Right kidney (tissue), 1 donor: ENCODE measurements at regions not wholly inside any gene's neighbourhood (a gene's known extent, or its start where the extent isn't known, plus 50 kb on each side); places are given as distances from the start of the nearest gene placed in this dataset.
"Not testable (repeated sequence)": the region's sequence is repeated elsewhere in the genome, so short reads cannot be mapped to it uniquely, and the experiment has no call there.

Experiments used
- DNase-seq: peaks from one replicate; pipeline ENCODE4 v3.0.0-alpha.2; 2016

- not testable (repeated sequence) for DNase-seq
These were observed 87.8 kb downstream of the TENT5D start for GRCh38 chrX:80508083-80508482.

- no peak for DNase-seq
These were observed 91.9 kb downstream of the TENT5D start for GRCh38 chrX:80511969-80512760.

GRCh38 chrX:80512924-80513323, 92.7 kb downstream of the TENT5D start:
- DNase-seq, result no peak

GRCh38 chrX:80513625-80514024, 93.4 kb downstream of the TENT5D start:
- no peak for DNase-seq

GRCh38 chrX:80537096-80537495, 116.8 kb downstream of the TENT5D start:
- DNase-seq, result no peak

GRCh38 chrX:80550722-80551121, 130.5 kb downstream of the TENT5D start:
- DNase-seq, result no peak

- DNase-seq, result no peak
These were observed 135.9 kb downstream of the TENT5D start for GRCh38 chrX:80556148-80556547.

- no peak for DNase-seq
These were observed 152.4 kb downstream of the TENT5D start for GRCh38 chrX:80572636-80573035.

GRCh38 chrX:80573275-80573674, 153.0 kb downstream of the TENT5D start:
- no peak for DNase-seq

- not testable (repeated sequence) for DNase-seq
These were observed 154.3 kb downstream of the TENT5D start for GRCh38 chrX:80574486-80575086.

- no peak for DNase-seq
These were observed 156.0 kb downstream of the TENT5D start for GRCh38 chrX:80576267-80576666.

GRCh38 chrX:80576806-80577533, 156.7 kb downstream of the TENT5D start:
- no peak for DNase-seq

GRCh38 chrX:80578517-80579105, 158.4 kb downstream of the TENT5D start:
- DNase-seq, result peak; percentile 2

- not testable (repeated sequence) for DNase-seq
These were observed 170.7 kb downstream of the TENT5D start for GRCh38 chrX:80590992-80591391.

GRCh38 chrX:80602036-80602860, 182.0 kb downstream of the TENT5D start:
- no peak for DNase-seq
